GM12872 (cell line): ENCODE measurements at regions not wholly inside any gene's neighbourhood (a gene's known extent, or its start where the extent isn't known, plus 50 kb on each side); places are given as distances from the start of the nearest gene placed in this dataset.

Source experiments
- TF ChIP-seq, protein P1 (sequence below): IDR thresholded peaks from 3 replicates; pipeline ENCODE4 v1.5.1; 2011; ENCODE audit warnings: low read depth, mild to moderate bottlenecking, low read length, moderate library complexity; ENCODE audit not compliant: insufficient read depth

DNA sequence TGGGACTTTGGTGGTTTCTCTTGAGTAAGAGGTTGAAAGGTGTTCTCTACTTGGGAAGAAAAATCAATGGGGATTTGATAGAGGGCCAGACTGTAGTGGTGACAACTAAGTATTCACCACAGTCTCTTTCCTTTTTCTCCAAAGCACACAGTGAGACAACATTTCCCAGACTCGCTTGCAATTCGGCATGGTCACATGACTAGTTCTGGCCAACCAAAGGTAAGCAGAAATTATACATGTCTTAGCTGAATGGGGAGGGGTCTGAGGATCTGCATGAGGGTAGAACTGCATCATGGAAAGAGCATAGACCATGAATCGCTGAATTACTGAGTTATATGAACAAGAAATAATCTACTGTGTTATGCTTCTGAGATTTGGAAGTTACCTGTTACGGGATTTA lies 144.5 kb upstream of the MYRIP start:
- TF ChIP-seq, protein P1, sequence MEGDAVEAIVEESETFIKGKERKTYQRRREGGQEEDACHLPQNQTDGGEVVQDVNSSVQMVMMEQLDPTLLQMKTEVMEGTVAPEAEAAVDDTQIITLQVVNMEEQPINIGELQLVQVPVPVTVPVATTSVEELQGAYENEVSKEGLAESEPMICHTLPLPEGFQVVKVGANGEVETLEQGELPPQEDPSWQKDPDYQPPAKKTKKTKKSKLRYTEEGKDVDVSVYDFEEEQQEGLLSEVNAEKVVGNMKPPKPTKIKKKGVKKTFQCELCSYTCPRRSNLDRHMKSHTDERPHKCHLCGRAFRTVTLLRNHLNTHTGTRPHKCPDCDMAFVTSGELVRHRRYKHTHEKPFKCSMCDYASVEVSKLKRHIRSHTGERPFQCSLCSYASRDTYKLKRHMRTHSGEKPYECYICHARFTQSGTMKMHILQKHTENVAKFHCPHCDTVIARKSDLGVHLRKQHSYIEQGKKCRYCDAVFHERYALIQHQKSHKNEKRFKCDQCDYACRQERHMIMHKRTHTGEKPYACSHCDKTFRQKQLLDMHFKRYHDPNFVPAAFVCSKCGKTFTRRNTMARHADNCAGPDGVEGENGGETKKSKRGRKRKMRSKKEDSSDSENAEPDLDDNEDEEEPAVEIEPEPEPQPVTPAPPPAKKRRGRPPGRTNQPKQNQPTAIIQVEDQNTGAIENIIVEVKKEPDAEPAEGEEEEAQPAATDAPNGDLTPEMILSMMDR = no peak

DNA sequence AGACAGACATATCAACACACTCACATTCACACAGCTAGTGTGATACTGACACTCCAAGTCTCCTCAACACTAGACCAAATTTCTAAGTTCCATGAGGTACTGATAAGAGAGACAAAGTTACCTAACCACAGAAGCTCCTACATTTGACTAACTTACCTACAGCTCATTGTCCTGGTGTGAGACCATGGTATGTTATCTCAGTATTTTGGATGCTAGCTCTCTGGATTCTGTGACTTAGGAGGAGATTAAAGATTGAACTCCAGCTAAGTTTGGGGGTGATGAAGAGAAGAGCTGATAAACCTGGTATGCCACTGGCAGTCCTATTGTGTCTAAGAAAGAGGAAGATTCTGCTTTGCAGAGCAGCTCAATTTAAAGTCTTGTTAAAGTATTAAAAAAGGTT lies 144.0 kb upstream of the MYRIP start:
- TF ChIP-seq, protein P1 = no peak

DNA sequence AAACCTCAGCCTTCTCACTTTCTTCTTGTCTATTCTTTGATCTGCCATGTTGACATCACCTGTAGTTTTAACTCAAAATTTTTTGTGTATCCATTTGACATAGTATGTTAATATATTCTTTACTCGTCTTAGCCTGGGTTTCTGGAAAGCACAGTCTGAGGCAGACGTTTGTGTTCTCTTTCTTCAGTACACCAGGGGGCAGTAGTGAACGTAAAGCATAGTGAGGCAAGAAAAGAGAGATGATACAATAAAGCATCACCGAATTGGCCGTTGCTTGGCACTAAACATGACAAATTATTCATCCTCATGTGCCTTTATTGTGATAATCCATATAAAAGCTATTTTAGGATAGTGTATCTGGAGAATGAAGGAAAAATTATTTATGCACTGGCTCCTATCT lies 141.0 kb upstream of the MYRIP start:
- TF ChIP-seq, protein P1 = peak; percentile 69

DNA sequence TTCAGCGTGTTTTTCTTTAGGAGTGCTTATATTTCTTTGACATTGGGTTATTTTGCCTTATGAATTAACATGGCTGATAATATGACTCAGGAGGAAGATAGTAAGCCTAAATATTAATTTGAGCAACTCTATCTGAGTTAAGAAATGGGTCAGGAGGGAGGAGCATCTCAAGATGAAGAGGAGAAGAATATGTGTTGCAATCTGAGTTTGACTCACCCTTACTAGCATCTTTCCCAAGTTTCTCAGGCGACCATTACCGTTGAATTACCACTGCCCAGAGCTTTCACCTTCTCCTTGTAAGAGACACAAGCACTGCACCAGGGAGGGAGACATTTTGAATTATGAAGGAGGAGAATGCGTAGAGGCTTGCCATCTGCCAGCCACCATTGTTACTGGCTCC lies 138.3 kb upstream of the MYRIP start:
- TF ChIP-seq, protein P1 = no peak

DNA sequence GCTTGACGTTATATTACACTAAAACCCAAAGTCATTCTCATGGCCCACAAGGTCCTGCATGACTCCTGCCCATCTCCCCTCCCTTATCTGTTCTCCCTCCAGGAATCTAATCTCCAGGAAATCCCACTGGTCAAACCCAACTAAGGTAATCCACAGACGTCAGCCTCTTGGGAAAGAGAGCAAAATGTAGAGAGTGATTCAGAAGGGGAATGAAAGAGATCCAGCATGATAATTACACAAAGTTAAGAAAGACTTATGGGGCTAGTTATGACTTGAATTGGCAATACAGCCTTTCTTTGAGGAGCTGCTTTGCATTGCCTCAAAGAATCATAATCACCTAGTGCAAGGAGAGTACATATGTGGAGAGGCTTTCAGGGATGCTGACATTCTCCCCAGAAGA lies 137.8 kb upstream of the MYRIP start:
- TF ChIP-seq, protein P1 = no peak

DNA sequence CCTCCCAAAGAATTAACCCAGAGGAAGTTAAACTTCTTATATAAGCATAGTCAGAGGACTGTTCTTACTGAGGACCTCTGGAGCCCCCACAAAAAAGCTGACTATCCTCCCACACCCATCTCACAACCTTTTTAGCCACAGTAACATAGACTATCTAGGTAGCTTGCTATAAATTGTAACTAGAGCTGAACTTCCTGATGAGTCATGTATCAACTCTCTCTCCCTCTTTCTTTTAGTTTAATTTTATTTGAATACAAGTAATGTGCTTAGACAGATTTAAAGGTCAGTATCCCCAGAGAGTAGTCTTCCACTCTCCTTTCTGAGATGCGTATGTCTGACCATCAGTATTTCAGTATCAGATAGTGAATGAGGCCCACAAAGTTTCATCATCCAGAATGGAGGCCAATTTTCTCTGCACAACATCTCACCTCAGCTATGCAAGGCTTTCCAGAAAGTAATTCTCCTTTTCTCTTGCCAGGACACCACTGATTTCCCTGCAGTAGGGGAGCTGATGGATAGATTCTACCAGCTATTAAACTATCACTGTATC lies 104.0 kb upstream of the MYRIP start:
- TF ChIP-seq, protein P1 = no peak

DNA sequence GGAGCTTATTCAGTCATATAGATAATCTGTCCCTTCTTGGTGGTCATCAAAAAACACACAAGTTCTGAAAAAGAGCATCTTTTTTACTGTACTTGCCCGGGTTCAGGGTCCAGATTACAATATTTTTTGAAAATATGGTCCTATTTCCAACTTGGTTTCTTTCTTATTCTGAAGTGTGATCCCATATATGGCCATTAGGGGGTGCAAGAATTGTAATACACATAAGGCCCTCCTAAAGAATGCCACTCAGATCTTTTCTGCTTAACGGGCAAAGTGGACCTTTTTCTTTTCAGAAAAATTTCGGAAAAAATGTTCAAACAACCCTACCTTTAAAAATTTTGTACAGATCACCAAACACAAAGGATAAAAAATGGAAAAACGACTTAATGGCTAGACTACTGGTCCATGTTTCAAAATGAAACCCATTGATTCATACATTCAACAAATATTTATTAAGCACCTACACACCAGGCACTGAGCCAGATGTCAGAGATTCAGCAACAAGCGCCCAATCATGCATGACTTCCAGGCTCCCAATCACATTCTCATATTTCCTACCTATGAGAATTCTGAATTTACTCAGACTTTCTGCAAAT lies 102.0 kb upstream of the MYRIP start:
- TF ChIP-seq, protein P1 = peak; percentile 67
